ENCODE measurements at regions not wholly inside any gene's neighbourhood (a gene's known extent, or its start where the extent isn't known, plus 50 kb on each side); places are given as distances from the start of the nearest gene placed in this dataset.

- no peak for TF ChIP-seq CEBPB (IDR thresholded peaks at IDR 0.05)
- no peak for TF ChIP-seq KDM1A (IDR thresholded peaks at IDR 0.05; ENCODE audit: low read depth)
- no peak for TF ChIP-seq MAX (IDR thresholded peaks at IDR 0.05)
Observed at GRCh38 chr7:25786936-25787335, 365.1 kb upstream of the NFE2L3 start.

Measured in A549 (cell line).